ENCODE measurements at regions not wholly inside any gene's neighbourhood (a gene's known extent, or its start where the extent isn't known, plus 50 kb on each side); places are given as distances from the start of the nearest gene placed in this dataset.

- TF ChIP-seq, protein P1, sequence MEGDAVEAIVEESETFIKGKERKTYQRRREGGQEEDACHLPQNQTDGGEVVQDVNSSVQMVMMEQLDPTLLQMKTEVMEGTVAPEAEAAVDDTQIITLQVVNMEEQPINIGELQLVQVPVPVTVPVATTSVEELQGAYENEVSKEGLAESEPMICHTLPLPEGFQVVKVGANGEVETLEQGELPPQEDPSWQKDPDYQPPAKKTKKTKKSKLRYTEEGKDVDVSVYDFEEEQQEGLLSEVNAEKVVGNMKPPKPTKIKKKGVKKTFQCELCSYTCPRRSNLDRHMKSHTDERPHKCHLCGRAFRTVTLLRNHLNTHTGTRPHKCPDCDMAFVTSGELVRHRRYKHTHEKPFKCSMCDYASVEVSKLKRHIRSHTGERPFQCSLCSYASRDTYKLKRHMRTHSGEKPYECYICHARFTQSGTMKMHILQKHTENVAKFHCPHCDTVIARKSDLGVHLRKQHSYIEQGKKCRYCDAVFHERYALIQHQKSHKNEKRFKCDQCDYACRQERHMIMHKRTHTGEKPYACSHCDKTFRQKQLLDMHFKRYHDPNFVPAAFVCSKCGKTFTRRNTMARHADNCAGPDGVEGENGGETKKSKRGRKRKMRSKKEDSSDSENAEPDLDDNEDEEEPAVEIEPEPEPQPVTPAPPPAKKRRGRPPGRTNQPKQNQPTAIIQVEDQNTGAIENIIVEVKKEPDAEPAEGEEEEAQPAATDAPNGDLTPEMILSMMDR (IDR thresholded peaks at IDR 0.05) = no peak
- TF ChIP-seq POLR2AphosphoS5 (IDR thresholded peaks at IDR 0.05; ENCODE audit: low read depth, low read length) (no peak), SIN3A (IDR thresholded peaks at IDR 0.05; ENCODE audit: borderline replicate concordance, insufficient read depth, low read depth, low read length) (no peak), TCF7L2 (IDR thresholded peaks at IDR 0.05; ENCODE audit: low read depth, low read length) (no peak)
- TF ChIP-seq, protein P2, sequence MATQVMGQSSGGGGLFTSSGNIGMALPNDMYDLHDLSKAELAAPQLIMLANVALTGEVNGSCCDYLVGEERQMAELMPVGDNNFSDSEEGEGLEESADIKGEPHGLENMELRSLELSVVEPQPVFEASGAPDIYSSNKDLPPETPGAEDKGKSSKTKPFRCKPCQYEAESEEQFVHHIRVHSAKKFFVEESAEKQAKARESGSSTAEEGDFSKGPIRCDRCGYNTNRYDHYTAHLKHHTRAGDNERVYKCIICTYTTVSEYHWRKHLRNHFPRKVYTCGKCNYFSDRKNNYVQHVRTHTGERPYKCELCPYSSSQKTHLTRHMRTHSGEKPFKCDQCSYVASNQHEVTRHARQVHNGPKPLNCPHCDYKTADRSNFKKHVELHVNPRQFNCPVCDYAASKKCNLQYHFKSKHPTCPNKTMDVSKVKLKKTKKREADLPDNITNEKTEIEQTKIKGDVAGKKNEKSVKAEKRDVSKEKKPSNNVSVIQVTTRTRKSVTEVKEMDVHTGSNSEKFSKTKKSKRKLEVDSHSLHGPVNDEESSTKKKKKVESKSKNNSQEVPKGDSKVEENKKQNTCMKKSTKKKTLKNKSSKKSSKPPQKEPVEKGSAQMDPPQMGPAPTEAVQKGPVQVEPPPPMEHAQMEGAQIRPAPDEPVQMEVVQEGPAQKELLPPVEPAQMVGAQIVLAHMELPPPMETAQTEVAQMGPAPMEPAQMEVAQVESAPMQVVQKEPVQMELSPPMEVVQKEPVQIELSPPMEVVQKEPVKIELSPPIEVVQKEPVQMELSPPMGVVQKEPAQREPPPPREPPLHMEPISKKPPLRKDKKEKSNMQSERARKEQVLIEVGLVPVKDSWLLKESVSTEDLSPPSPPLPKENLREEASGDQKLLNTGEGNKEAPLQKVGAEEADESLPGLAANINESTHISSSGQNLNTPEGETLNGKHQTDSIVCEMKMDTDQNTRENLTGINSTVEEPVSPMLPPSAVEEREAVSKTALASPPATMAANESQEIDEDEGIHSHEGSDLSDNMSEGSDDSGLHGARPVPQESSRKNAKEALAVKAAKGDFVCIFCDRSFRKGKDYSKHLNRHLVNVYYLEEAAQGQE (IDR thresholded peaks at IDR 0.05; ENCODE audit: insufficient read depth in 1 of 2, low read depth in 2 of 2, low read length in 1 of 2) = no peak
Observed at GRCh38 chr3:43185274-43185982, 79.5 kb upstream of the POMGNT2 start.
